ENCODE measurements at regions not wholly inside any gene's neighbourhood (a gene's known extent, or its start where the extent isn't known, plus 50 kb on each side); places are given as distances from the start of the nearest gene placed in this dataset.
"Not testable (repeated sequence)": the region's sequence is repeated elsewhere in the genome, so short reads cannot be mapped to it uniquely, and the experiment has no call there.

- CTCF ChIA-PET; H3K36me3 Mint-ChIP-seq (ENCODE audit: insufficient read depth, unreplicated experiment): not testable (repeated sequence)
Observed at GRCh38 chr7:65568226-65568625, 194.6 kb downstream of the ZNF92 start.

GRCh38 chr7:65570990-65571389, 197.3 kb downstream of the ZNF92 start:
- H3K9me3 ChIP-seq; H3K27ac Mint-ChIP-seq (ENCODE audit: unreplicated experiment); H3K4me1 ChIP-seq; DNase-seq; H3K36me3 ChIP-seq (ENCODE audit: control insufficient read depth, insufficient read depth, low read length); H3K4me1 Mint-ChIP-seq (ENCODE audit: low read depth, unreplicated experiment); H3K27me3 Mint-ChIP-seq (ENCODE audit: insufficient read depth, unreplicated experiment); H3K4me3 ChIP-seq (ENCODE audit: low read depth, low read length); CTCF ChIA-PET; H3K9me3 Mint-ChIP-seq (ENCODE audit: unreplicated experiment); POLR2A ChIA-PET; H3K27me3 ChIP-seq (replicated peaks; ENCODE audit: control insufficient read depth, insufficient read depth, low read length); intact Hi-C loops (cut with micrococcal nuclease; ENCODE audit: unreplicated experiment); BruUV-seq (replicated peaks); H3K4me3 Mint-ChIP-seq (ENCODE audit: unreplicated experiment); H3K36me3 Mint-ChIP-seq (ENCODE audit: insufficient read depth, unreplicated experiment): not testable (repeated sequence)

More at GRCh38 chr7:65568226-65568625, 194.6 kb downstream of the ZNF92 start:
- H3K4me1 ChIP-seq; DNase-seq; POLR2A ChIA-PET; H3K27me3 ChIP-seq (replicated peaks; ENCODE audit: control insufficient read depth, insufficient read depth, low read length); H3K27ac Mint-ChIP-seq (ENCODE audit: unreplicated experiment); intact Hi-C loops (cut with micrococcal nuclease; ENCODE audit: unreplicated experiment); H3K9me3 ChIP-seq; H3K27me3 Mint-ChIP-seq (ENCODE audit: insufficient read depth, unreplicated experiment); H3K4me3 Mint-ChIP-seq (ENCODE audit: unreplicated experiment); H3K4me1 Mint-ChIP-seq (ENCODE audit: low read depth, unreplicated experiment); H3K36me3 ChIP-seq (ENCODE audit: control insufficient read depth, insufficient read depth, low read length); BruUV-seq (replicated peaks); H3K9me3 Mint-ChIP-seq (ENCODE audit: unreplicated experiment); H3K4me3 ChIP-seq (ENCODE audit: low read depth, low read length): not testable (repeated sequence)

- DNase-seq; H3K36me3 Mint-ChIP-seq (ENCODE audit: insufficient read depth, unreplicated experiment); BruUV-seq (replicated peaks); H3K4me1 ChIP-seq; H3K36me3 ChIP-seq (ENCODE audit: control insufficient read depth, insufficient read depth, low read length); H3K4me1 Mint-ChIP-seq (ENCODE audit: low read depth, unreplicated experiment); H3K27me3 Mint-ChIP-seq (ENCODE audit: insufficient read depth, unreplicated experiment); H3K4me3 ChIP-seq (ENCODE audit: low read depth, low read length); H3K9me3 Mint-ChIP-seq (ENCODE audit: unreplicated experiment); H3K4me3 Mint-ChIP-seq (ENCODE audit: unreplicated experiment); H3K9me3 ChIP-seq; POLR2A ChIA-PET; H3K27ac Mint-ChIP-seq (ENCODE audit: unreplicated experiment); intact Hi-C loops (cut with micrococcal nuclease; ENCODE audit: unreplicated experiment); H3K27me3 ChIP-seq (replicated peaks; ENCODE audit: control insufficient read depth, insufficient read depth, low read length); CTCF ChIA-PET: not testable (repeated sequence)
Observed at GRCh38 chr7:65572581-65572980, 198.9 kb downstream of the ZNF92 start.

DNA sequence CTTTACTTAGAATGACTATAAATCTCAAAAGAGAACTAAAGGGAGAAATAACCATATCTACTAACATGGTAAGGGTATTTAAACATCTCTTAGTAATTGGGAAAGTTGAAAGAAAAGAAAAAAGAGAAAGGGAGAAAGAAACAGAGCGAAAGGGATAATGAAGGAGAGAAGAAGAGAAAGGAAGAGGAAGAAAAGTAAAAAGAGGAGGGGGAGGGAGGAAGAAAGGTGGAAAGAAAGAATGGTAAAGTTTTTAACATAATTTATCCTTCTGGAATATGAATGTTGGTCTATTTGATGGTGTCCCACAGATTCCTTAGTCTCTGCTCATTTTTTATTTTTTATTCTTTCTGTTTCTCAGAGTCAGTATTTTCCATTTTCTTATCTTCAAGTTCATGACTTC, 202.7 kb downstream of the ZNF92 start:
- H3K27me3 Mint-ChIP-seq (ENCODE audit: insufficient read depth, unreplicated experiment); DNase-seq; H3K27me3 ChIP-seq (replicated peaks; ENCODE audit: control insufficient read depth, insufficient read depth, low read length); H3K27ac Mint-ChIP-seq (ENCODE audit: unreplicated experiment); CTCF ChIA-PET; H3K9me3 ChIP-seq; H3K4me3 Mint-ChIP-seq (ENCODE audit: unreplicated experiment); H3K4me3 ChIP-seq (ENCODE audit: low read depth, low read length); BruUV-seq (replicated peaks); H3K4me1 ChIP-seq; POLR2A ChIA-PET; H3K4me1 Mint-ChIP-seq (ENCODE audit: low read depth, unreplicated experiment); H3K36me3 ChIP-seq (ENCODE audit: control insufficient read depth, insufficient read depth, low read length); intact Hi-C loops (cut with micrococcal nuclease; ENCODE audit: unreplicated experiment); H3K9me3 Mint-ChIP-seq (ENCODE audit: unreplicated experiment); H3K36me3 Mint-ChIP-seq (ENCODE audit: insufficient read depth, unreplicated experiment): not testable (repeated sequence)

GRCh38 chr7:65582518-65583119, 209.0 kb downstream of the ZNF92 start:
- CTCF ChIA-PET; H3K27me3 Mint-ChIP-seq (ENCODE audit: insufficient read depth, unreplicated experiment); POLR2A ChIA-PET; H3K4me3 Mint-ChIP-seq (ENCODE audit: unreplicated experiment); H3K4me1 Mint-ChIP-seq (ENCODE audit: low read depth, unreplicated experiment); intact Hi-C loops (cut with micrococcal nuclease; ENCODE audit: unreplicated experiment); BruUV-seq (replicated peaks); H3K36me3 ChIP-seq (ENCODE audit: control insufficient read depth, insufficient read depth, low read length); H3K36me3 Mint-ChIP-seq (ENCODE audit: insufficient read depth, unreplicated experiment); H3K4me1 ChIP-seq; H3K27ac Mint-ChIP-seq (ENCODE audit: unreplicated experiment); H3K9me3 Mint-ChIP-seq (ENCODE audit: unreplicated experiment); H3K27me3 ChIP-seq (replicated peaks; ENCODE audit: control insufficient read depth, insufficient read depth, low read length); DNase-seq; H3K4me3 ChIP-seq (ENCODE audit: low read depth, low read length); H3K9me3 ChIP-seq: not testable (repeated sequence)

DNA sequence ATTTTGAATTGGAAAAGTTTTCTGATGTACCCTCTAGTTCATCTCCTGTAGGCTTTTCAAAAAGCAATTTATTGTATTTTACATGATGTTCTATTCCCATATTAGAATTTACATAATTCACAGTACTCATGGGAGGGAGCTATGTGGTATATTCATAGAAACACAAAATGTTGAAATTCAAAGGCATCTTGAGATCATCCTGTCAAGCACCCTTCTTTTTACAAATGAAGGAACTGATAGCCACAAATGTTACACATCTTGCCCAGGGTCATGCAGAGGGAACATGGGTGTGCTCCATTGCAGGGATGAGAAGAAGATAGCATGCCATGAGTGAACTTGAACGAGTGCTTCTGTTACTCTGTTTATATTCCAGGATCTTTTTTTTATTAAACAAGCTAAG, 228.8 kb downstream of the ZNF92 start:
- H3K4me1 ChIP-seq; H3K4me3 Mint-ChIP-seq (ENCODE audit: unreplicated experiment); H3K9me3 ChIP-seq; CTCF ChIA-PET; BruUV-seq (replicated peaks); H3K4me1 Mint-ChIP-seq (ENCODE audit: low read depth, unreplicated experiment); H3K9me3 Mint-ChIP-seq (ENCODE audit: unreplicated experiment); POLR2A ChIA-PET; H3K4me3 ChIP-seq (ENCODE audit: low read depth, low read length); DNase-seq; H3K36me3 ChIP-seq (ENCODE audit: control insufficient read depth, insufficient read depth, low read length); H3K36me3 Mint-ChIP-seq (ENCODE audit: insufficient read depth, unreplicated experiment); H3K27me3 ChIP-seq (replicated peaks; ENCODE audit: control insufficient read depth, insufficient read depth, low read length); H3K27ac Mint-ChIP-seq (ENCODE audit: unreplicated experiment); intact Hi-C loops (cut with micrococcal nuclease; ENCODE audit: unreplicated experiment): not testable (repeated sequence)
- peaks cover 25% of the 10 kb centered on the region for H3K27me3 Mint-ChIP-seq (ENCODE audit: insufficient read depth, unreplicated experiment)

All from Caco-2 (cell line).